Activated naive CD8-positive, alpha-beta T cell treated with anti-CD3 and anti-CD28 coated beads, Interleukin-2, amount 10 ng/mL, durations not matched to agents 7 days and 5 days (primary cell): ENCODE measurements at regions not wholly inside any gene's neighbourhood (a gene's known extent, or its start where the extent isn't known, plus 50 kb on each side); places are given as distances from the start of the nearest gene placed in this dataset.

Experiments
- ATAC-seq: fragments of 150-1000 bp; cut with Tn5 transposase; one replicate; pipeline ENCODE4 v1.10.0; 2021; ENCODE audit warnings: low read depth, moderate library complexity
- POLR2A ChIA-PET: fragments of 350-600 bp; sonication (Branson Sonifier 250); formaldehyde crosslinking; loops from one replicate; lab custom pipeline; 2021; ENCODE audit warnings: antibody characterized with exemption; lab: Charles Lee
- DNase-seq: peaks from one replicate; pipeline ENCODE4 v3.0.0; 2021
- H3K27ac Mint-ChIP-seq: one replicate; pipeline ENCODE4 v1.8.0; 2022; ENCODE audit warnings: mild to moderate bottlenecking, mixed read lengths
- H3K27me3 Mint-ChIP-seq: one replicate; pipeline ENCODE4 v1.8.0; 2022; ENCODE audit warnings: mild to moderate bottlenecking, moderate library complexity, mixed read lengths
- H3K36me3 Mint-ChIP-seq: one replicate; pipeline ENCODE4 v1.8.0; 2021; ENCODE audit warnings: mild to moderate bottlenecking, mixed read lengths
- H3K4me1 Mint-ChIP-seq: one replicate; pipeline ENCODE4 v1.8.0; 2021; ENCODE audit warnings: mixed read lengths
- H3K4me3 Mint-ChIP-seq: one replicate; pipeline ENCODE4 v1.8.0; 2022; ENCODE audit warnings: mild to moderate bottlenecking, moderate library complexity, mixed read lengths
- H3K9me3 Mint-ChIP-seq: one replicate; pipeline ENCODE4 v1.8.0; 2021; ENCODE audit warnings: mixed read lengths

DNA sequence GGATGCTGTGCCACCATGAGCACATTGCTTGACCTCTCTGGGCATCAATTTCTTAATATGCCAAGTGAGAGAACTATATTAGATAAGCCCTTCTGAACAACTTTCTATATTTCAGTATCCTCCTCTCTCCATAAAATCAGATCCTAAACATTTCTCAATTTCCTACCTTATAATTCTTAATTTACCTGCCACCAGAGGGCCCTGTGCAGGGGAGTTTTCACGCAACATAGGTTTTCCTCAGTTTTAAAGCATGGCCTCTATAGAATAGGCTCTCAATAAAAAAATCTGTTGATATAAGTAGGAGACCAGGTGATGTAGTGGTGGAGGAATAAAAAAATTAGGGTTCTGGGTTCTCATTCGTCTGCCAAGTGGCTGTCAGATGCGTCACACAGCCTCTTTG lies 83.7 kb upstream of the DBX1 start:
- ATAC-seq: no peak
- Mint-ChIP-seq H3K9me3 (no peaks in the 10 kb centered on the region), H3K4me1 (no peaks in the 10 kb centered on the region), H3K27me3 (peaks cover 8% of the 10 kb centered on the region), H3K36me3 (no peaks in the 10 kb centered on the region), H3K27ac (no peak overlapping the region), H3K4me3 (no peak overlapping the region)
- DNase-seq: no peak
- POLR2A ChIA-PET: no interaction called here

GRCh38 chr11:20238712-20239111 lies 78.4 kb upstream of the DBX1 start:
- Mint-ChIP-seq H3K27ac (no peak overlapping the region), H3K4me1 (no peaks in the 10 kb centered on the region), H3K9me3 (peaks cover 3% of the 10 kb centered on the region), H3K36me3 (no peaks in the 10 kb centered on the region), H3K27me3 (peaks cover 6% of the 10 kb centered on the region), H3K4me3 (no peak overlapping the region)
- ATAC-seq (no peak), DNase-seq (no peak)
- POLR2A ChIA-PET: no interaction called here

DNA sequence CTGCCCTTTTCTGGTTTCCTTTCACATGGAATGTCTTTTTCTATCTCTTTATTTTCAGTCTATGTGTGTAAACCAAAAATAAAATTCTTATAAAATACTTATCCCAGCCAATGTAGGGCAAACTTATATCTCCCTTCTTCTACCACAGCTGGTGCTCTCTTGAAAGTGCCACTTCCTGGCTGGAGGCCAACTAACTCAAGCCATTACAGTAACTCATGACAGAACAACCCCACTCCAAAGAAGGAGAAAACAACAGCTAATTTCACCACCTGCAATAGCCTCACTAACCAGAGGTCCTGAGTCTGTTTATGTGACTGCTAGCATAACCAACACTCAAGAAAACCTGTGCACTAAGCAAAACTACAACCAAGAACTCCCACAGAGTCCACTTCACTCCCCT lies 74.9 kb upstream of the DBX1 start:
- ATAC-seq (no peak), DNase-seq (no peak)
- H3K9me3 Mint-ChIP-seq: peaks cover 8% of the 10 kb centered on the region
- H3K27ac Mint-ChIP-seq: no peak overlapping the region
- H3K4me1 Mint-ChIP-seq: no peaks in the 10 kb centered on the region
- peaks cover under 1% of the 10 kb centered on the region for H3K27me3 Mint-ChIP-seq
- H3K36me3 Mint-ChIP-seq: no peaks in the 10 kb centered on the region
- POLR2A ChIA-PET: no interaction called here
- H3K4me3 Mint-ChIP-seq: no peak overlapping the region

- POLR2A ChIA-PET: no interaction called here
- no peaks in the 10 kb centered on the region for H3K36me3 Mint-ChIP-seq
These were observed 67.4 kb upstream of the DBX1 start for GRCh38 chr11:20227631-20228030.

DNA sequence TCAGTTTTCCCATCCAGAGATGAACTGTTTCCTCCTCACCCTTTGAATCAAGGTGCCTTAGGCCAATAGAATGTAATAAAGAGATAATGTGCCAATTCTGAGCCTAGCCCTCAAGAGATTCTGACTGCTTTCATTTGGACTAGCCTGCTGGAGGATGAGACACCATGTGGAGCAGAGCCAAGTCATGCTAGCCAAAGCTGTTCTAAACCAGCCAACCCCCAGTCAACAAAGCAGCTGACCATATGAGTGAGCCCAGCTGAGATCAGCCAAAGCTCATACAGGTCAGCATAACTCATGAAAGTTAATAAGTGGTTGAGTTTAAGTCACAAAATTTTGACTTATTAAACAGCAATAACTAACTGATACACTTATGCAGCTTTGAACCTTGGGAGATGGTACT lies 66.7 kb upstream of the DBX1 start:
- POLR2A ChIA-PET: no interaction called here

More at GRCh38 chr11:20227631-20228030, 67.4 kb upstream of the DBX1 start:
- Mint-ChIP-seq H3K4me3 (no peak overlapping the region), H3K4me1 (no peaks in the 10 kb centered on the region), H3K9me3 (peaks cover 8% of the 10 kb centered on the region), H3K27ac (no peak overlapping the region), H3K27me3 (peaks cover 5% of the 10 kb centered on the region)
- ATAC-seq (no peak), DNase-seq (no peak)

GRCh38 chr11:20221566-20221965 lies 61.3 kb upstream of the DBX1 start:
- no peaks in the 10 kb centered on the region for H3K36me3 Mint-ChIP-seq
- no peak overlapping the region for H3K4me3 Mint-ChIP-seq
- POLR2A ChIA-PET: no interaction called here
- H3K9me3 Mint-ChIP-seq: no peaks in the 10 kb centered on the region
- H3K27me3 Mint-ChIP-seq: peaks cover 5% of the 10 kb centered on the region
- H3K27ac Mint-ChIP-seq: no peak overlapping the region
- H3K4me1 Mint-ChIP-seq: no peaks in the 10 kb centered on the region
- no peak for DNase-seq
- no peak for ATAC-seq

More for the DNA sequence above, 66.7 kb upstream of the DBX1 start:
- no peak overlapping the region for H3K27ac Mint-ChIP-seq
- H3K4me3 Mint-ChIP-seq: no peak overlapping the region
- no peaks in the 10 kb centered on the region for H3K4me1 Mint-ChIP-seq
- H3K36me3 Mint-ChIP-seq: no peaks in the 10 kb centered on the region
- peaks cover 5% of the 10 kb centered on the region for H3K27me3 Mint-ChIP-seq
- H3K9me3 Mint-ChIP-seq: peaks cover 6% of the 10 kb centered on the region
- ATAC-seq (no peak), DNase-seq (no peak)

GRCh38 chr11:20213790-20214189 lies 53.5 kb upstream of the DBX1 start:
- no peak overlapping the region for H3K27ac Mint-ChIP-seq
- DNase-seq (no peak), ATAC-seq (no peak)
- peaks cover 18% of the 10 kb centered on the region for H3K27me3 Mint-ChIP-seq
- H3K4me1 Mint-ChIP-seq: no peaks in the 10 kb centered on the region
- no peaks in the 10 kb centered on the region for H3K36me3 Mint-ChIP-seq
- POLR2A ChIA-PET: no interaction called here
- no peak overlapping the region for H3K4me3 Mint-ChIP-seq
- no peaks in the 10 kb centered on the region for H3K9me3 Mint-ChIP-seq

DNA sequence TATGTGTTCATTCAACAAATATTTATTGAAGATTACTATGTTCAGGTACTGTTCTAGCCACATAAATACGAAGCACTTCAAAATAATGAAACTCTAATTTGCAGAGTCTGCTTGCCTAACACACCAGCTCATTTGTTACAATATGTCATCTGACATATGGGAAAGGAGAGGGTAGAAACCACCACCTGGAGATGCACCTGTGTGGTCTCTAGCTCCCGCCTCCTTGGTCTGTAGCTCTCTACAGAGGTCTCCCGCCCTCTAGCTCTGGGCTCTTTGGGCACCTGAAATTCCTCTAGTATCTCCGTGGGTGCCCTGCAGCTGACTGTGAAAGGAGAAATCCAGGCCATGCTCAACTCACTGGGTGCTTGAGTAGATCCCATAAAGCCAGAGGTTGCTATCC lies 51.4 kb upstream of the DBX1 start:
- H3K4me3 Mint-ChIP-seq: no peak overlapping the region
- POLR2A ChIA-PET: no interaction called here
- peaks cover 38% of the 10 kb centered on the region for H3K27me3 Mint-ChIP-seq
- peaks cover 2% of the 10 kb centered on the region for H3K4me1 Mint-ChIP-seq
- no peak overlapping the region for H3K27ac Mint-ChIP-seq
- H3K9me3 Mint-ChIP-seq: no peaks in the 10 kb centered on the region
- ATAC-seq (no peak), DNase-seq (no peak)
- no peaks in the 10 kb centered on the region for H3K36me3 Mint-ChIP-seq
